ENCODE measurements at regions not wholly inside any gene's neighbourhood (a gene's known extent, or its start where the extent isn't known, plus 50 kb on each side); places are given as distances from the start of the nearest gene placed in this dataset.
A peak's percentile ranks its signal among the peaks of the same experiment; 100 is the strongest.
"Not testable (repeated sequence)": the region's sequence is repeated elsewhere in the genome, so short reads cannot be mapped to it uniquely, and the experiment has no call there.

GRCh38 chr1:178036090-178036489, 57.8 kb upstream of the RASAL2 start:
- TF ChIP-seq, protein P1, sequence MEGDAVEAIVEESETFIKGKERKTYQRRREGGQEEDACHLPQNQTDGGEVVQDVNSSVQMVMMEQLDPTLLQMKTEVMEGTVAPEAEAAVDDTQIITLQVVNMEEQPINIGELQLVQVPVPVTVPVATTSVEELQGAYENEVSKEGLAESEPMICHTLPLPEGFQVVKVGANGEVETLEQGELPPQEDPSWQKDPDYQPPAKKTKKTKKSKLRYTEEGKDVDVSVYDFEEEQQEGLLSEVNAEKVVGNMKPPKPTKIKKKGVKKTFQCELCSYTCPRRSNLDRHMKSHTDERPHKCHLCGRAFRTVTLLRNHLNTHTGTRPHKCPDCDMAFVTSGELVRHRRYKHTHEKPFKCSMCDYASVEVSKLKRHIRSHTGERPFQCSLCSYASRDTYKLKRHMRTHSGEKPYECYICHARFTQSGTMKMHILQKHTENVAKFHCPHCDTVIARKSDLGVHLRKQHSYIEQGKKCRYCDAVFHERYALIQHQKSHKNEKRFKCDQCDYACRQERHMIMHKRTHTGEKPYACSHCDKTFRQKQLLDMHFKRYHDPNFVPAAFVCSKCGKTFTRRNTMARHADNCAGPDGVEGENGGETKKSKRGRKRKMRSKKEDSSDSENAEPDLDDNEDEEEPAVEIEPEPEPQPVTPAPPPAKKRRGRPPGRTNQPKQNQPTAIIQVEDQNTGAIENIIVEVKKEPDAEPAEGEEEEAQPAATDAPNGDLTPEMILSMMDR (IDR thresholded peaks at IDR 0.05) = no peak
- no peaks in the 10 kb centered on the region for H3K36me3 Mint-ChIP-seq (ENCODE audit: low read depth)
- H3K9me3 Mint-ChIP-seq = no peaks in the 10 kb centered on the region
- no peak overlapping the region for H3K27ac Mint-ChIP-seq
- peaks cover 7% of the 10 kb centered on the region for H3K4me1 Mint-ChIP-seq (ENCODE audit: low read depth)
- peaks cover 2% of the 10 kb centered on the region; the same call in 1 of the 2 replicates for H3K27me3 Mint-ChIP-seq (ENCODE audit: insufficient read depth)
- DNase-seq = no peak
- no peak overlapping the region for H3K4me3 Mint-ChIP-seq

- H3K4me3 Mint-ChIP-seq = peak overlapping the region; percentile 67
These were observed 56.2 kb upstream of the RASAL2 start for GRCh38 chr1:178037510-178038253.

DNA sequence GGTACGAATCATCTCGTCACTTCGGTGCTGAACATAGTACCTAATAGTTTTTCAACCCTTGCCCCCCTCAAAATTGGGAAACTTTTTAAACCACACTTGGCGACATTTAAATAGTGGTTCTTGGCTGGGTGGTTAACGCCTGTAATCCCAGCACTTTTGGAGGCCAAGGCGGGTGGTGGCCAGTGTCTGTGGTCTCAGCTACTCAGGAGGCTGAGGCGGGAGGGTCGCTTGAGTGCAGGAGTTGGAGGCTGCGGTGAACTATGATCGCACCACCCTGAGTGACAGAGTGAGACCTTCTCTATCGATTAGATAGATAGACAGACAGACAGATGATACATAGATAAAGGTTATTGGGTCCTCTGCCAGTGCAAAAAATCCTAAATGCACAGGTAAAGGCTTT, 55.5 kb upstream of the RASAL2 start:
- Mint-ChIP-seq H3K27me3 (ENCODE audit: insufficient read depth) (peaks cover 2% of the 10 kb centered on the region; the same call in 1 of the 2 replicates), H3K4me1 (ENCODE audit: low read depth) (no peaks in the 10 kb centered on the region), H3K4me3 (peak overlapping the region; percentile 67; the same call in 1 of the 2 replicates), H3K36me3 (ENCODE audit: low read depth) (no peaks in the 10 kb centered on the region), H3K9me3 (no peaks in the 10 kb centered on the region), H3K27ac (peak overlapping the region; percentile 36; the same call in 1 of the 2 replicates)
- DNase-seq = no peak
- TF ChIP-seq, protein P1 (IDR thresholded peaks at IDR 0.05) = no peak

More at GRCh38 chr1:178037510-178038253, 56.2 kb upstream of the RASAL2 start:
- DNase-seq = peak; percentile 24
- Mint-ChIP-seq H3K36me3 (ENCODE audit: low read depth) (no peaks in the 10 kb centered on the region), H3K9me3 (no peaks in the 10 kb centered on the region), H3K27ac (peak overlapping the region; percentile 36; the same call in 1 of the 2 replicates), H3K27me3 (ENCODE audit: insufficient read depth) (peaks cover 2% of the 10 kb centered on the region; the same call in 1 of the 2 replicates), H3K4me1 (ENCODE audit: low read depth) (no peaks in the 10 kb centered on the region)
- TF ChIP-seq, protein P1 (IDR thresholded peaks at IDR 0.05) = peak; percentile 59

- no peak overlapping the region for H3K27ac Mint-ChIP-seq
- peaks cover 2% of the 10 kb centered on the region; the same call in 1 of the 2 replicates for H3K27me3 Mint-ChIP-seq (ENCODE audit: insufficient read depth)
- DNase-seq = no peak
- TF ChIP-seq, protein P1 (IDR thresholded peaks at IDR 0.05) = no peak
- H3K36me3 Mint-ChIP-seq (ENCODE audit: low read depth) = no peaks in the 10 kb centered on the region
- H3K4me1 Mint-ChIP-seq (ENCODE audit: low read depth) = no peaks in the 10 kb centered on the region
- no peak overlapping the region for H3K4me3 Mint-ChIP-seq
- no peaks in the 10 kb centered on the region for H3K9me3 Mint-ChIP-seq
These were observed 54.0 kb upstream of the RASAL2 start for GRCh38 chr1:178039891-178040290.

GRCh38 chr1:178043940-178044339, 50.0 kb upstream of the RASAL2 start:
- H3K9me3 Mint-ChIP-seq; DNase-seq; H3K27ac Mint-ChIP-seq; H3K27me3 Mint-ChIP-seq (ENCODE audit: insufficient read depth); H3K4me3 Mint-ChIP-seq; H3K36me3 Mint-ChIP-seq (ENCODE audit: low read depth): not testable (repeated sequence)
- peaks cover 24% of the 10 kb centered on the region for H3K4me1 Mint-ChIP-seq (ENCODE audit: low read depth)
